Endothelial cell of umbilical vein (primary cell): ENCODE measurements at regions not wholly inside any gene's neighbourhood (a gene's known extent, or its start where the extent isn't known, plus 50 kb on each side); places are given as distances from the start of the nearest gene placed in this dataset.

Experiments
- BruUV-seq: library from RNA; stranded (reverse); fragments of 400-500 nt; replicated peaks from 2 replicates; lab custom pipeline; 2021; lab: Mats Ljungman, UMichigan
- CTCF ChIA-PET: fragments of 300-600, 350-600 bp; sonication (Branson Sonifier 250); formaldehyde crosslinking; loops from one replicate; lab custom pipeline; 2021; ENCODE audit warnings: antibody characterized with exemption, inconsistent platforms; lab: Charles Lee
- POLR2A ChIA-PET: fragments of 300-600, 350-600 bp; sonication (Branson Sonifier 250); formaldehyde crosslinking; loops from one replicate; lab custom pipeline; 2021; ENCODE audit warnings: antibody characterized with exemption, inconsistent platforms; lab: Charles Lee
- DNase-seq: peaks from one replicate; pipeline ENCODE4 v3.0.0-alpha.2; 2011; ENCODE audit warnings: low read depth, low spot score
- FAIRE-seq: peaks from 2 replicates; lab custom pipeline; 2011; peaks lifted over from hg19 to GRCh38; lab: Jason Lieb, UNC
- H2AFZ ChIP-seq: 2 replicates; pipeline ENCODE4 v1.6.0; 2012; ENCODE audit warnings: low read depth, low read length, control low read depth, inconsistent platforms
- H3K27ac ChIP-seq: 2 replicates; pipeline ENCODE4 v1.5.1; 2011; ENCODE audit warnings: low read depth, mild to moderate bottlenecking, control low read depth, low read length, moderate library complexity; ENCODE audit not compliant: insufficient read depth
- H3K27me3 ChIP-seq, 2 experiments: 2 replicates each; pipeline versions ENCODE4 v1.6.0 to v1.6.1; 2011; ENCODE audit warnings: low read length in 2 of 2, mixed read lengths in 1 of 2; ENCODE audit not compliant: control insufficient read depth in 2 of 2, insufficient read depth in 2 of 2
- H3K36me3 ChIP-seq, 2 experiments: 2 replicates in 1 of 2; 3 replicates in 1 of 2; pipeline ENCODE4 v1.5.1; 2011; ENCODE audit warnings: low read length in 2 of 2, mild to moderate bottlenecking in 1 of 2, moderate library complexity in 1 of 2; ENCODE audit not compliant: control insufficient read depth in 2 of 2, insufficient read depth in 2 of 2; ENCODE audit errors: extremely low read depth in 1 of 2
- H3K4me1 ChIP-seq: 3 replicates; pipeline ENCODE4 v1.5.1; 2011; ENCODE audit warnings: mild to moderate bottlenecking, low read length; ENCODE audit not compliant: control insufficient read depth, insufficient read depth; ENCODE audit errors: extremely low read depth
- H3K4me2 ChIP-seq: 2 replicates; pipeline ENCODE4 v1.6.1; 2011; ENCODE audit warnings: low read length, control low read depth, mixed read lengths; ENCODE audit not compliant: insufficient read depth
- H3K4me3 ChIP-seq, 3 experiments: fragments of 200-600 bp in 1 of 3; sonication (generic), shearing (Covaris generic) in 1 of 3; replicated peaks in 1 of 3; 2 replicates each; pipeline ENCODE4 v1.5.1; 2011 to 2016; ENCODE audit warnings: control low read depth in 3 of 3, low read length in 3 of 3, mild to moderate bottlenecking in 2 of 3, inconsistent platforms in 1 of 3, low read depth in 1 of 3, moderate library complexity in 1 of 3; ENCODE audit not compliant: insufficient read depth in 1 of 3
- H3K79me2 ChIP-seq: 2 replicates; pipeline ENCODE4 v1.6.0; 2012; ENCODE audit warnings: low read length, inconsistent platforms; ENCODE audit not compliant: control insufficient read depth, insufficient read depth
- H3K9ac ChIP-seq: replicated peaks from 2 replicates; pipeline ENCODE3; 2011; ENCODE audit warnings: low read length, control low read depth; ENCODE audit not compliant: insufficient read depth; ENCODE audit errors: extremely low read depth
- H3K9me1 ChIP-seq: replicated peaks from 3 replicates; pipeline ENCODE4 v1.6.0; 2011; ENCODE audit warnings: mild to moderate bottlenecking, low read length; ENCODE audit not compliant: control insufficient read depth, insufficient read depth; ENCODE audit errors: extremely low read depth
- H3K9me3 ChIP-seq: replicated peaks from 2 replicates; pipeline ENCODE4 v1.5.1; 2012; ENCODE audit warnings: low read length, inconsistent platforms; ENCODE audit not compliant: control insufficient read depth, insufficient read depth
- H4K20me1 ChIP-seq: replicated peaks from 2 replicates; pipeline ENCODE3; 2011; ENCODE audit warnings: mild to moderate bottlenecking, low read length; ENCODE audit not compliant: control insufficient read depth, insufficient read depth; ENCODE audit errors: extremely low read depth
- EZH2 ChIP-seq: IDR thresholded peaks from 2 replicates; pipeline ENCODE4 v1.6.1; 2012; ENCODE audit warnings: borderline replicate concordance, low read depth, mild to moderate bottlenecking, moderate library complexity, low read length, inconsistent platforms; ENCODE audit not compliant: severe bottlenecking
- FOS ChIP-seq: IDR thresholded peaks from 2 replicates; pipeline ENCODE4 v1.6.1; 2011; ENCODE audit warnings: mild to moderate bottlenecking, low read length, moderate library complexity, borderline replicate concordance; ENCODE audit not compliant: insufficient read depth
- GATA2 ChIP-seq: IDR thresholded peaks from 2 replicates; pipeline ENCODE4 v1.7.0; 2011; ENCODE audit warnings: low read depth, mild to moderate bottlenecking, moderate library complexity, mixed read lengths, low read length; ENCODE audit not compliant: insufficient read length, insufficient read depth
- JUN ChIP-seq: IDR thresholded peaks from 2 replicates; pipeline ENCODE4 v1.6.1; 2011; ENCODE audit warnings: borderline replicate concordance, low read depth; ENCODE audit not compliant: insufficient read length, insufficient read depth
- MYC ChIP-seq: IDR thresholded peaks from one replicate; pipeline ENCODE4 v1.6.1; 2011; ENCODE audit warnings: mild to moderate bottlenecking, low read depth, low read length
- POLR2A ChIP-seq: IDR thresholded peaks from 2 replicates; pipeline ENCODE4 v1.6.1; 2012; ENCODE audit warnings: low read depth, mild to moderate bottlenecking, control low read depth, low read length
- POLR2AphosphoS5 ChIP-seq: IDR thresholded peaks from 2 replicates; pipeline ENCODE4 v1.6.1; 2012; ENCODE audit warnings: low read depth, mild to moderate bottlenecking, control low read depth, low read length, moderate library complexity; ENCODE audit not compliant: insufficient read depth
- dilution Hi-C: fragments of 300-500 bp; cut with MboI; formaldehyde crosslinking; loops from one replicate; pipeline ENCODE4 v1.15.0; 2019; ENCODE audit warnings: low sequenced_read_pairs; ENCODE audit not compliant: extremely low pct_ligation_motif_present
- intact Hi-C: fragments of 100-400 bp; cut with micrococcal nuclease; formaldehyde crosslinking; loops from one replicate; pipeline ENCODE4 v1.10.0; 2022
- TF ChIP-seq, protein P1 (sequence below), 2 donors: IDR thresholded peaks; 1 replicate in 1 of 2; 2 replicates in 1 of 2; pipeline ENCODE4 v1.5.1; 2011; ENCODE audit warnings: low read length in 2 of 2, mild to moderate bottlenecking in 2 of 2, moderate library complexity in 2 of 2, control low read depth in 1 of 2, inconsistent platforms in 1 of 2, low read depth in 1 of 2; ENCODE audit not compliant: insufficient read depth in 1 of 2; ENCODE audit errors: extremely low read depth in 1 of 2
- TF ChIP-seq, protein P2 (sequence below): IDR thresholded peaks from 2 replicates; pipeline ENCODE4 v1.6.1; 2011; ENCODE audit not compliant: insufficient read depth, insufficient read length

DNA sequence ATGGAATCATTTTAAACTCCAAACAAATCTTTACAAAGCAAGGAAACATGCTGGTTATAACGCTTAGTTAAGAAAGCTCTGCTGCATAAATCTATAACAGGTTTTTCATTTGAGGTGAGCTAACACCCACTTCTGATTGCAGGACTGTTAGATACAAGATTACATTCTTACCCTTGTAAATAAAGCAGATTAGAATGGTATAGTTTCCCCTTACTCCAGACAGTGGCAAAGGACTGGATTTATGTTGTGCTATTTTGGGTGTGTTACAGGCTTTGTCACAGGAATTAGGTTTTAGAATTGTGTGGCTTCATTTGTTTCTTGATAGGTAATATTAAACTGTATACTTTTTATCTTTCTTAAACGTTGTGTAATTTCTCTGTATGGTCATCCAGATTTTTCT lies 487.6 kb downstream of the ZWINT start:
- no peaks in the 10 kb centered on the region for H3K4me1 ChIP-seq
- dilution Hi-C loops, result no loop called here
- no peaks in the 10 kb centered on the region for H3K9me3 ChIP-seq
- ChIA-PET CTCF (no interaction called here), POLR2A (no interaction called here)
- TF ChIP-seq JUN (no peak), GATA2 (no peak), EZH2 (no peak), FOS (no peak), MYC (no peak), POLR2AphosphoS5 (no peak), POLR2A (no peak)
- TF ChIP-seq, protein P1, sequence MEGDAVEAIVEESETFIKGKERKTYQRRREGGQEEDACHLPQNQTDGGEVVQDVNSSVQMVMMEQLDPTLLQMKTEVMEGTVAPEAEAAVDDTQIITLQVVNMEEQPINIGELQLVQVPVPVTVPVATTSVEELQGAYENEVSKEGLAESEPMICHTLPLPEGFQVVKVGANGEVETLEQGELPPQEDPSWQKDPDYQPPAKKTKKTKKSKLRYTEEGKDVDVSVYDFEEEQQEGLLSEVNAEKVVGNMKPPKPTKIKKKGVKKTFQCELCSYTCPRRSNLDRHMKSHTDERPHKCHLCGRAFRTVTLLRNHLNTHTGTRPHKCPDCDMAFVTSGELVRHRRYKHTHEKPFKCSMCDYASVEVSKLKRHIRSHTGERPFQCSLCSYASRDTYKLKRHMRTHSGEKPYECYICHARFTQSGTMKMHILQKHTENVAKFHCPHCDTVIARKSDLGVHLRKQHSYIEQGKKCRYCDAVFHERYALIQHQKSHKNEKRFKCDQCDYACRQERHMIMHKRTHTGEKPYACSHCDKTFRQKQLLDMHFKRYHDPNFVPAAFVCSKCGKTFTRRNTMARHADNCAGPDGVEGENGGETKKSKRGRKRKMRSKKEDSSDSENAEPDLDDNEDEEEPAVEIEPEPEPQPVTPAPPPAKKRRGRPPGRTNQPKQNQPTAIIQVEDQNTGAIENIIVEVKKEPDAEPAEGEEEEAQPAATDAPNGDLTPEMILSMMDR (IDR thresholded peaks at IDR 0.05; ENCODE audit: extremely low read depth in 1 of 2, insufficient read depth in 1 of 2, low read depth in 1 of 2, low read length in 2 of 2), result no peak
- TF ChIP-seq, protein P2, sequence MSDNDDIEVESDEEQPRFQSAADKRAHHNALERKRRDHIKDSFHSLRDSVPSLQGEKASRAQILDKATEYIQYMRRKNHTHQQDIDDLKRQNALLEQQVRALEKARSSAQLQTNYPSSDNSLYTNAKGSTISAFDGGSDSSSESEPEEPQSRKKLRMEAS, result no peak
- no peak overlapping the region for H3K4me3 ChIP-seq
- no peaks in the 10 kb centered on the region for H3K9me1 ChIP-seq
- H4K20me1 ChIP-seq, result no peaks in the 10 kb centered on the region
- H2AFZ ChIP-seq, result no peak overlapping the region
- no peak overlapping the region for H3K4me2 ChIP-seq
- no peak overlapping the region for H3K9ac ChIP-seq
- H3K27me3 ChIP-seq, result no peaks in the 10 kb centered on the region
- no peak overlapping the region for H3K27ac ChIP-seq
- H3K79me2 ChIP-seq, result no peaks in the 10 kb centered on the region
- intact Hi-C loops, result no loop called here
- BruUV-seq, result no TSS peak
- DNase-seq (no peak), FAIRE-seq (no peak)
- H3K36me3 ChIP-seq, result no peaks in the 10 kb centered on the region
